Lower lobe of right lung (tissue), 2 donors: ENCODE measurements at regions not wholly inside any gene's neighbourhood (a gene's known extent, or its start where the extent isn't known, plus 50 kb on each side); places are given as distances from the start of the nearest gene placed in this dataset.

Source experiments
- ATAC-seq, 2 donors: fragments of 200-7000 bp; cut with Tn5 transposase; one replicate each; pipeline ENCODE4 v1.9.1; 2020 to 2022; ENCODE audit warnings: mild to moderate bottlenecking in 2 of 2, moderate library complexity in 2 of 2
- DNase-seq: peaks from one replicate; pipeline ENCODE4 v3.0.0-alpha.2; 2020
- H3K27ac ChIP-seq: fragments of 200-600 bp; one replicate; pipeline ENCODE4 v1.8.0; 2022
- H3K27me3 ChIP-seq: fragments of 200-600 bp; one replicate; pipeline ENCODE4 v1.8.0; 2022; ENCODE audit warnings: low read depth
- H3K36me3 ChIP-seq: fragments of 200-600 bp; one replicate; pipeline ENCODE4 v1.8.0; 2022; ENCODE audit warnings: mild to moderate bottlenecking
- H3K4me1 ChIP-seq: fragments of 200-600 bp; one replicate; pipeline ENCODE4 v1.8.0; 2022
- H3K4me3 ChIP-seq: fragments of 200-600 bp; one replicate; pipeline ENCODE4 v1.8.0; 2022; ENCODE audit warnings: mild to moderate bottlenecking
- H3K9me3 ChIP-seq: fragments of 200-600 bp; one replicate; pipeline ENCODE4 v1.8.0; 2022
- intact Hi-C: fragments of 100-400 bp; cut with DNase I; formaldehyde crosslinking; loops from one replicate; pipeline ENCODE4 v1.11.0; 2022
- TF ChIP-seq, protein P1 (sequence below): fragments of 200-600 bp; IDR thresholded peaks from one replicate; pipeline ENCODE4 v1.8.0; 2022; ENCODE audit warnings: antibody characterized with exemption, mild to moderate bottlenecking
- donor health status: DM: no; HTN: yes; CAD: no; lungs with severe emphysema.

GRCh38 chr2:5562865-5563264 lies 129.3 kb upstream of the SOX11 start:
- H3K4me3 ChIP-seq: no peak overlapping the region
- H3K4me1 ChIP-seq: no peaks in the 10 kb centered on the region
- intact Hi-C loops: no loop called here
- H3K36me3 ChIP-seq: no peaks in the 10 kb centered on the region
- no peak overlapping the region for H3K27ac ChIP-seq
- TF ChIP-seq, protein P1, sequence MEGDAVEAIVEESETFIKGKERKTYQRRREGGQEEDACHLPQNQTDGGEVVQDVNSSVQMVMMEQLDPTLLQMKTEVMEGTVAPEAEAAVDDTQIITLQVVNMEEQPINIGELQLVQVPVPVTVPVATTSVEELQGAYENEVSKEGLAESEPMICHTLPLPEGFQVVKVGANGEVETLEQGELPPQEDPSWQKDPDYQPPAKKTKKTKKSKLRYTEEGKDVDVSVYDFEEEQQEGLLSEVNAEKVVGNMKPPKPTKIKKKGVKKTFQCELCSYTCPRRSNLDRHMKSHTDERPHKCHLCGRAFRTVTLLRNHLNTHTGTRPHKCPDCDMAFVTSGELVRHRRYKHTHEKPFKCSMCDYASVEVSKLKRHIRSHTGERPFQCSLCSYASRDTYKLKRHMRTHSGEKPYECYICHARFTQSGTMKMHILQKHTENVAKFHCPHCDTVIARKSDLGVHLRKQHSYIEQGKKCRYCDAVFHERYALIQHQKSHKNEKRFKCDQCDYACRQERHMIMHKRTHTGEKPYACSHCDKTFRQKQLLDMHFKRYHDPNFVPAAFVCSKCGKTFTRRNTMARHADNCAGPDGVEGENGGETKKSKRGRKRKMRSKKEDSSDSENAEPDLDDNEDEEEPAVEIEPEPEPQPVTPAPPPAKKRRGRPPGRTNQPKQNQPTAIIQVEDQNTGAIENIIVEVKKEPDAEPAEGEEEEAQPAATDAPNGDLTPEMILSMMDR: no peak
- DNase-seq (no peak), ATAC-seq (no peak)
- no peaks in the 10 kb centered on the region for H3K27me3 ChIP-seq
- H3K9me3 ChIP-seq: no peaks in the 10 kb centered on the region

GRCh38 chr2:5563411-5563810 lies 128.8 kb upstream of the SOX11 start:
- TF ChIP-seq, protein P1: no peak
- Histone ChIP-seq H3K9me3 (no peaks in the 10 kb centered on the region), H3K4me1 (no peaks in the 10 kb centered on the region), H3K4me3 (no peak overlapping the region), H3K27me3 (no peaks in the 10 kb centered on the region), H3K27ac (no peak overlapping the region), H3K36me3 (no peaks in the 10 kb centered on the region)
- intact Hi-C loops: no loop called here
- DNase-seq (no peak), ATAC-seq (no peak)

DNA sequence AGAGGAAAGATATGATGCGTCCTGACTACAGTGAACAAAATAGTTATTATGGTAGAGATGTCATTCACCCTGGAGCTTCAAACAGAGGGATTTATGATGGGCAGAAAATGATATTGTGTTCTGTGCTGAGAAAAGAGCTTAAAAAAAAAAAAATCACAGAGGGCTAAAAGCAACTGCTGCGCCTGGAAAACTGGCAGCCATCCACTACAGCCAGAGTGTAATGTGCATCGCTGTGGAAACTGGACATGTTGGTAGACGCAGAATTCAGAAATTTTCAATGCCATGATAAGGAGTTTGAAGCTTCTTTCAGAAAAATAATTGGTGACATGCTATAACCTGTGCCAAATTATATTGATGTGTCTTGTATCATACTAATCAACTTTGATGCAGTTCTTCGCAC lies 122.9 kb upstream of the SOX11 start:
- Histone ChIP-seq H3K36me3 (no peaks in the 10 kb centered on the region), H3K4me3 (no peak overlapping the region), H3K27me3 (no peaks in the 10 kb centered on the region), H3K9me3 (no peaks in the 10 kb centered on the region), H3K27ac (no peak overlapping the region), H3K4me1 (no peaks in the 10 kb centered on the region)
- intact Hi-C loops: no loop called here
- TF ChIP-seq, protein P1: no peak
- no peak for DNase-seq
- ATAC-seq: no peak

DNA sequence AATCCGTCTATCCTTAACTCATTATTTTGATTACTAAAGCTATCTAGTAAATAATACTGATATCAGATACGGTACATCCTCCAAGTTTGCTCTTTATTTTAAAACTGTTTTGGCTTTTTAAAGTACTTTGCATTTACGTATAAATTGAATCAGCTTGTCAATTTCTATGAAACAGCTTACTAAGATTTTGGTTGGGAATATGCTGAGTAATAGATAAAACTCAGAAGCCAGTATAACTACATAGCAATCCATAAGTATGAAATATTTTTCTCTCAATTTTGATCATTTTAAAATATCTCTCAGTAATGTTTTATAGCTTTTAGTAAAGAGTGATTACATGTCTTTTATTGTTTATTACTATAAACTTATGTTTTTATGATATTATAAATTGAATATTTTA lies 116.2 kb upstream of the SOX11 start:
- H3K4me1 ChIP-seq: no peaks in the 10 kb centered on the region
- H3K27me3 ChIP-seq: no peaks in the 10 kb centered on the region
- TF ChIP-seq, protein P1: no peak
- no peak overlapping the region for H3K4me3 ChIP-seq
- intact Hi-C loops: no loop called here
- H3K27ac ChIP-seq: no peak overlapping the region
- ATAC-seq (no peak), DNase-seq (no peak)
- H3K9me3 ChIP-seq: no peaks in the 10 kb centered on the region
- H3K36me3 ChIP-seq: no peaks in the 10 kb centered on the region

DNA sequence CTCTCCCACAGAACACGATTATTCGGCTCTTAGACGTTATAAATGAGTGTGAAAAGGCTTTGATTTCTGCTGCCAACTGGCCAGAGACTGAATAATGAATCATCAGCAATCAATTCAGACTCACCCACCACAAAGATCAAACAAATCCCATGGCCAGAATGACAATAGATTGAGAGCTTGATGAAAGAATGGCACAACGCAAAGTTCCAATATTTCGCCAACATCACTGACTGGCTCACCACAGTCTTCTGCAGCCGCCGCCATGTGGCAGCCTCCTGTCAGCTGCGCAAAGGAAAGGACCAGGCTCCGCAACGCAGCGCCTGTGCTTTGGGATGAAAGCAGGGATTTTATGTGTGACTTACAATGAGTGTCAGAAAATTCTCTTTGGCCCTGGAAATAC lies 104.4 kb upstream of the SOX11 start:
- ATAC-seq: no peak
- intact Hi-C loops: no loop called here

More for the DNA sequence above, 104.4 kb upstream of the SOX11 start:
- Histone ChIP-seq H3K4me1 (no peaks in the 10 kb centered on the region), H3K27ac (no peak overlapping the region), H3K27me3 (no peaks in the 10 kb centered on the region), H3K36me3 (no peaks in the 10 kb centered on the region), H3K9me3 (no peaks in the 10 kb centered on the region), H3K4me3 (no peak overlapping the region)
- no peak for DNase-seq
- TF ChIP-seq, protein P1: no peak
